SK-N-SH (cell line): ENCODE measurements at regions not wholly inside any gene's neighbourhood (a gene's known extent, or its start where the extent isn't known, plus 50 kb on each side); places are given as distances from the start of the nearest gene placed in this dataset.

Source experiments
- CTCF ChIA-PET: fragments of 300-600, 350-600 bp; formaldehyde crosslinking; extraction: SDS; loops from one replicate; lab custom pipeline; 2021; lab: Yijun Ruan, JAX
- POLR2A ChIA-PET: fragments of 350-600 bp; sonication (Branson Sonifier 250); formaldehyde crosslinking; extraction: SDS; loops from one replicate; lab custom pipeline; 2020; ENCODE audit warnings: antibody characterized with exemption, inconsistent platforms; lab: Yijun Ruan, JAX
- DNase-seq: peaks from one replicate; pipeline ENCODE4 v3.0.0; 2012
- H2AFZ ChIP-seq: fragments of 200-600 bp; sonication (generic); 2 replicates; pipeline ENCODE4 v1.8.1; 2016; ENCODE audit warnings: antibody characterized with exemption, mild to moderate bottlenecking, low read depth
- H3F3A ChIP-seq: fragments of 200-600 bp; sonication (generic); replicated peaks from 2 replicates; pipeline ENCODE3; 2016; ENCODE audit warnings: antibody characterized with exemption, mild to moderate bottlenecking; ENCODE audit not compliant: insufficient read depth
- H3K27ac ChIP-seq, 2 experiments: fragments of 200-500 bp in 1 of 2; fragments of 200-600 bp in 1 of 2; sonication (Bioruptor generic) in 1 of 2; sonication (generic), shearing (Covaris generic) in 1 of 2; 2 replicates each; pipeline versions ENCODE4 v1.5.1 to v1.6.1; 2014 to 2016; ENCODE audit warnings: low read depth in 2 of 2, inconsistent platforms in 1 of 2, low read length in 1 of 2, mild to moderate bottlenecking in 1 of 2, mixed read lengths in 1 of 2
- H3K27me3 ChIP-seq: fragments of 200-600 bp; sonication (generic), shearing (Covaris generic); 2 replicates; pipeline ENCODE4 v1.6.1; 2016; ENCODE audit warnings: mixed run types; ENCODE audit not compliant: insufficient read depth
- H3K36me3 ChIP-seq, 2 experiments: fragments of 200-500 bp in 1 of 2; fragments of 200-600 bp in 1 of 2; sonication (Bioruptor generic) in 1 of 2; sonication (generic) in 1 of 2; replicated peaks in 1 of 2; 2 replicates each; pipeline versions ENCODE3 to v1.5.1; 2014 to 2016; ENCODE audit warnings: low read length in 1 of 2, mild to moderate bottlenecking in 1 of 2; ENCODE audit not compliant: insufficient read depth in 2 of 2, control insufficient read depth in 1 of 2
- H3K4me1 ChIP-seq, 2 experiments: fragments of 200-500 bp in 1 of 2; fragments of 200-600 bp in 1 of 2; sonication (Bioruptor generic) in 1 of 2; sonication (generic), shearing (Covaris generic) in 1 of 2; 2 replicates each; pipeline versions ENCODE4 v1.5.1 to v1.6.1; 2014 to 2016; ENCODE audit warnings: low read depth in 1 of 2, low read length in 1 of 2, mixed run types in 1 of 2; ENCODE audit not compliant: insufficient read depth in 2 of 2, control insufficient read depth in 1 of 2
- H3K4me2 ChIP-seq: fragments of 200-600 bp; sonication (generic), shearing (Covaris generic); 2 replicates; pipeline ENCODE4 v1.6.1; 2017; ENCODE audit warnings: mixed run types
- H3K4me3 ChIP-seq, 2 experiments: fragments of 200-500 bp in 1 of 2; fragments of 200-600 bp in 1 of 2; sonication (Bioruptor generic) in 1 of 2; sonication (generic), shearing (Covaris generic) in 1 of 2; 2 replicates each; pipeline versions ENCODE4 v1.5.1 to v1.8.1; 2014 to 2016; ENCODE audit warnings: low read depth in 2 of 2, inconsistent platforms in 1 of 2, low read length in 1 of 2, mild to moderate bottlenecking in 1 of 2, mixed read lengths in 1 of 2, moderate library complexity in 1 of 2
- H3K79me2 ChIP-seq: fragments of 200-600 bp; sonication (generic); 2 replicates; pipeline ENCODE4 v1.8.1; 2017; ENCODE audit warnings: mild to moderate bottlenecking; ENCODE audit not compliant: insufficient read depth
- H3K9ac ChIP-seq: fragments of 200-600 bp; sonication (generic); 2 replicates; pipeline ENCODE4 v1.6.1; 2017; ENCODE audit warnings: mixed run types
- H3K9me2 ChIP-seq: fragments of 200-600 bp; sonication (generic); 2 replicates; pipeline ENCODE4 v1.6.1; 2017; ENCODE audit warnings: mixed run types
- H3K9me3 ChIP-seq: fragments of 200-600 bp; sonication (generic); 2 replicates; pipeline ENCODE4 v1.6.1; 2017; ENCODE audit warnings: mixed run types, mild to moderate bottlenecking, moderate library complexity
- H4K20me1 ChIP-seq: fragments of 200-600 bp; sonication (generic); 2 replicates; pipeline ENCODE4 v1.6.1; 2017; ENCODE audit warnings: mild to moderate bottlenecking, mixed run types; ENCODE audit not compliant: insufficient read depth
- EP300 ChIP-seq, 2 experiments: IDR thresholded peaks; 2 replicates each; pipeline versions ENCODE4 v1.4.0 to v1.6.1; 2012; ENCODE audit warnings: borderline replicate concordance in 1 of 2, low read depth in 1 of 2, low read length in 1 of 2
- EZH2phosphoT487 ChIP-seq: fragments of 200-600 bp; sonication (generic); IDR thresholded peaks from 2 replicates; pipeline ENCODE4 v1.6.1; 2017; ENCODE audit warnings: low read depth, mixed run types, mild to moderate bottlenecking, antibody characterized with exemption, moderate library complexity, borderline replicate concordance
- FOXM1 ChIP-seq: IDR thresholded peaks from 2 replicates; pipeline ENCODE4 v1.4.0; 2012; ENCODE audit warnings: low read depth, mild to moderate bottlenecking
- NRF1 ChIP-seq: IDR thresholded peaks from 2 replicates; pipeline ENCODE4 v1.6.1; 2012; ENCODE audit warnings: low read depth, mild to moderate bottlenecking, low read length
- POLR2AphosphoS5 ChIP-seq: IDR thresholded peaks from 2 replicates; pipeline ENCODE4 v1.6.1; 2012; ENCODE audit warnings: low read depth, low read length
- RAD21 ChIP-seq: IDR thresholded peaks from 2 replicates; pipeline ENCODE4 v1.6.1; 2012; ENCODE audit warnings: mild to moderate bottlenecking, low read length
- RCOR1 ChIP-seq: fragments of 150-350 bp; IDR thresholded peaks from 2 replicates; pipeline ENCODE4 v1.6.1; 2017; ENCODE audit warnings: antibody characterized with exemption, low read length
- WGBS: methylation state at CpG from one replicate; pipeline ENCODE4 v1.1.6; 2017; ENCODE audit warnings: low lambda C conversion rate; 5-methylcytosine and 5-hydroxymethylcytosine counted together
- TF ChIP-seq, protein P1 (sequence below): IDR thresholded peaks from 2 replicates; pipeline ENCODE4; 2012

DNA sequence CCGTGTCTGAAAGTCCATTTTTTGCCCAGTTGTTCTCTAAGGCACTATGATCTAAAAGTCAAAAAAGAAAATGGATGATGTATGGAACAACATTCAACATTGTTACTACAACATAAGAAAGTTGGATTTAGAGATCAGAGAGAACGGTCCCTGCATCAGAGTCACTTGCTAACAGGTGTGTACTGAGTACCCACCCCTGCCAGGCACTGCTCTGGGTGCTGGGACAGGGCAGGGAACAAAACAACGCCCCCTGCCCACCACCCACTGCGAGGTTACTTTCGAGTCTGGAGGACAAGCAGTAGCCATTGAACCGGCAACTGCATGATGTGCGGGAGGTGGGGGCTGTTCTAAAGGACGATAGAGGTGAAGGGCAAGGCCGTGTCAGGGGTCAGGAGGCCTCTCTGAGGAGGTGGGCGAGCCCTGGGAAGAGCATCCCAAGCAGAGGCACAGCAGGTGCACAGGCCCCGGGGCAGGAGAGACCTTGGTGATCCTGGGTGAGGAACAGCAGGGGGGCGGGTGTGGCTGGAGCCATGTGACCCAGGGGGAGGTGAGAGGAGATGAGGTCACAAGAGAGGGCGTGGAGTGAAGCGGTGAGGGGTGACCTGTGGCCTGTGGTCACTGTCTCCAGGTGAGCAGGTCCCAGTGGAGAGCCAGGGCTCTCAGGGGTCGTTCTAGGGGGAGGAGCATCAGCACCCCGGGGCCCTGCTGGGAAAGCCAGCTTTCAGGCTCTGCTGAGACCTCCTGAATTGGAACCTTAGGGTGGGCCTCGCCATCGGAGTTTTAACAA, 197.5 kb upstream of the SULF2 start:
- DNase-seq: no peak
- TF ChIP-seq RAD21: no peak
- TF ChIP-seq EP300 (IDR thresholded peaks at IDR 0.05; ENCODE audit: borderline replicate concordance in 1 of 2, low read depth in 1 of 2, low read length in 1 of 2): no peak
- no peak for TF ChIP-seq NRF1
- Histone ChIP-seq H3K4me3 (no peak overlapping the region), H3K9me2 (no peaks in the 10 kb centered on the region), H3K4me2 (no peak overlapping the region), H3K4me1 (peaks cover 0 to 9% of the 10 kb centered on the region in 2 experiments; a peak in 1 of 4 replicates), H3K9me3 (no peaks in the 10 kb centered on the region), H3K27ac (no peak overlapping the region), H4K20me1 (no peaks in the 10 kb centered on the region), H3K9ac (no peak overlapping the region), H3F3A (no peaks in the 10 kb centered on the region), H3K79me2 (no peaks in the 10 kb centered on the region), H2AFZ (no peak overlapping the region), H3K27me3 (no peaks in the 10 kb centered on the region), H3K36me3 (no peaks in the 10 kb centered on the region)
- CTCF ChIA-PET: interaction anchor here (0.6 kb wide), 1 partner anchor 950 kb away, joined by 3 read pairs; no protein-coding TSS in a partner anchor
- POLR2A ChIA-PET: no interaction called here
- 60% methylated on average over 14 of the region's 18 CpGs for WGBS

DNA sequence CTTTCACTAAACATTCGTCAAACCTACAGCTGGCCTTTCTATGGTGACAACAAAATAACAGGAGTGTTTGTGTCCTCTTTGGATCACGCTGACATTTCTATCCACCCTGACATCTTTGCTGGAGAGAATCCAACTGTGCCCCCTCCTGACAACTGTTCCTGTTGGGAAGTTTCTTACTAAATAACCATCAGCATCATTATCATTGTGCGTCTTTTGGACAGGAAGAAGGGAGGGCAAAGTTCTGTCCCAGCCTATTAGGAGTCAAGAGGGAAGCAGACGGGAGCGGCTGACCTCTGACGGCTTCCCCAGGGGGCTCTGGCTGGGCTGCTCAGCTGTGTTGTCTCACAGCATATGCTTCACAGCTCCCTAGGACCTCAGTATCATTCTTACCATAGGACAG, 195.9 kb upstream of the SULF2 start:
- no peak overlapping the region for H3K4me2 ChIP-seq
- H3K9ac ChIP-seq: no peak overlapping the region
- H3K27me3 ChIP-seq: no peaks in the 10 kb centered on the region
- H4K20me1 ChIP-seq: no peaks in the 10 kb centered on the region
- H3K36me3 ChIP-seq: no peaks in the 10 kb centered on the region
- H3K9me3 ChIP-seq: no peaks in the 10 kb centered on the region
- ChIA-PET CTCF (interaction anchor here (0.9 to 1.4 kb wide), 3 partner anchors 12 to 317 kb away, joined by 3 read pairs; no protein-coding TSS in a partner anchor), POLR2A (no interaction called here)
- DNase-seq: no peak
- no peaks in the 10 kb centered on the region for H3K79me2 ChIP-seq
- TF ChIP-seq EZH2phosphoT487 (no peak), POLR2AphosphoS5 (no peak), FOXM1 (no peak), RCOR1 (no peak)
- TF ChIP-seq, protein P1, sequence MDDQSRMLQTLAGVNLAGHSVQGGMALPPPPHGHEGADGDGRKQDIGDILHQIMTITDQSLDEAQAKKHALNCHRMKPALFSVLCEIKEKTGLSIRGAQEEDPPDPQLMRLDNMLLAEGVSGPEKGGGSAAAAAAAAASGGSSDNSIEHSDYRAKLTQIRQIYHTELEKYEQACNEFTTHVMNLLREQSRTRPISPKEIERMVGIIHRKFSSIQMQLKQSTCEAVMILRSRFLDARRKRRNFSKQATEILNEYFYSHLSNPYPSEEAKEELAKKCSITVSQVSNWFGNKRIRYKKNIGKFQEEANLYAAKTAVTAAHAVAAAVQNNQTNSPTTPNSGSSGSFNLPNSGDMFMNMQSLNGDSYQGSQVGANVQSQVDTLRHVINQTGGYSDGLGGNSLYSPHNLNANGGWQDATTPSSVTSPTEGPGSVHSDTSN: no peak
- no peak overlapping the region for H3K4me3 ChIP-seq
- H3K4me1 ChIP-seq: peaks cover 0 to 20% of the 10 kb centered on the region in 2 experiments; a peak in 1 of 4 replicates
- H3K27ac ChIP-seq: no peak overlapping the region
- 60% methylated on average over 6 of the region's 6 CpGs for WGBS
- no peak overlapping the region for H2AFZ ChIP-seq
- no peaks in the 10 kb centered on the region for H3K9me2 ChIP-seq
- no peaks in the 10 kb centered on the region for H3F3A ChIP-seq
